T47D (cell line): ENCODE measurements at regions not wholly inside any gene's neighbourhood (a gene's known extent, or its start where the extent isn't known, plus 50 kb on each side); places are given as distances from the start of the nearest gene placed in this dataset.

Experiments
- DNase-seq, 2 experiments: peaks; one replicate each; pipeline versions ENCODE4 v3.0.0 to v3.0.0-alpha.2; 2011 to 2012; ENCODE audit warnings: low read depth in 1 of 2, low spot score in 1 of 2
- JUND ChIP-seq: IDR thresholded peaks from 2 replicates; pipeline ENCODE4 v1.6.1; 2012; ENCODE audit warnings: low read depth
- in situ Hi-C: cut with HindIII; loops from 2 replicates; pipeline ENCODE4 v1.10.0; 2016; ENCODE audit warnings: low sequenced_read_pairs, low pct_unique_long_range_greater_than_20kb

DNA sequence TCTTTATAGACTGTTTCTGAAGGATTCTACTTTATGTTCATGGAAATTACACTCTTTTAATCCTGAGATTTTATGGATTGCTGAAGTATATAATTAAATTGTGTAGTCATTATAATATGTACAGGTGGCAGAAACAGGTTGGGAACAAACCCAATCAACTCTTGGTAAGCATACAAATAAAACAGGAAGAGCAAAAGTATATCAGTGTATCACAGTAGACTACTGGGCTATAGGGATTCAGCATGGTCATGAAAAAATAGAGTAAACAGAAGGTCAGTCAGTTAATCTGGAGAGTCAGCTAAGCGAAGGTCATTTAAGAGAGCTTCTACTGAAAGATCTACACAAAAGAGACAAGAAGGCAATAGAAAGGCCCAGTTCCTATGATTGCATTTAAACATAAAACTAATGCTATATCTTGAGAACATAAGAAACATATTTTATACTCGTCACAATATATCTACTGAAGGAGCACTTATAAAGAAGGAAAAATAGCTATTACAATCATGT is 178.9 kb upstream of the ECI2 start:
- no peak for DNase-seq
- in situ Hi-C loops = no loop called here
- TF ChIP-seq JUND = no peak

DNA sequence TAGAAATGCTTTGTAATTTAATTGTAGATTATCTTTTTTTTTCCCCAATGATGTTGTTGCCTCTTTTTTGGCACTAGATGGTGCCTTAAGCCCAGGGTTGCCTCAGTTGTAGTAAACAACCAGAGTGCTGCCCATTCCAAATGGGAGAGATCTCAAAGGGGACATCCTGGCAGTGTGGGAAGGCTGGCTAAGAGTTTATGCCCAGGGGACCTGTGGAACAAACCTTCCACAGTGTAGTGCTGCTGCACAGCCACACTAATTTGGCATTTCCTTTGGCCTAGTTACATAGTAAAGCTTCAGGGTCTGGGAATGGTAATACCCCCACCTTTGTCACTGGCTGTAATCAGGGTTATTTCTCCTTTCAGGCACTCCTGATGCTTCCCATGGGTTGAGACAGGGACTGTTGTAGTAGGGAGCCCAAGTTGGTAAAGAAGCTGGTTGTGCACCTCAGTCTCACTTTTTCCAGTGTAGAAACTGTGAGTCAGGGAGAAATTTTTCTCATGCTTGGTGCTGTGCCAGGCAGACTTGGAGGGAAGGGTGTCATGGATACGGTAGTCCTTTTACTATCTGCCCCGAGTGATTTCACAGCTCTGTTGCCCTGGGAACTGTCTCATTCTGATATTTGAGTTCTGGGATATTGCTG is 177.8 kb upstream of the ECI2 start:
- TF ChIP-seq JUND = no peak
- in situ Hi-C loops = no loop called here
- DNase-seq = peak in 1 of 2 experiments; percentile 69

DNA sequence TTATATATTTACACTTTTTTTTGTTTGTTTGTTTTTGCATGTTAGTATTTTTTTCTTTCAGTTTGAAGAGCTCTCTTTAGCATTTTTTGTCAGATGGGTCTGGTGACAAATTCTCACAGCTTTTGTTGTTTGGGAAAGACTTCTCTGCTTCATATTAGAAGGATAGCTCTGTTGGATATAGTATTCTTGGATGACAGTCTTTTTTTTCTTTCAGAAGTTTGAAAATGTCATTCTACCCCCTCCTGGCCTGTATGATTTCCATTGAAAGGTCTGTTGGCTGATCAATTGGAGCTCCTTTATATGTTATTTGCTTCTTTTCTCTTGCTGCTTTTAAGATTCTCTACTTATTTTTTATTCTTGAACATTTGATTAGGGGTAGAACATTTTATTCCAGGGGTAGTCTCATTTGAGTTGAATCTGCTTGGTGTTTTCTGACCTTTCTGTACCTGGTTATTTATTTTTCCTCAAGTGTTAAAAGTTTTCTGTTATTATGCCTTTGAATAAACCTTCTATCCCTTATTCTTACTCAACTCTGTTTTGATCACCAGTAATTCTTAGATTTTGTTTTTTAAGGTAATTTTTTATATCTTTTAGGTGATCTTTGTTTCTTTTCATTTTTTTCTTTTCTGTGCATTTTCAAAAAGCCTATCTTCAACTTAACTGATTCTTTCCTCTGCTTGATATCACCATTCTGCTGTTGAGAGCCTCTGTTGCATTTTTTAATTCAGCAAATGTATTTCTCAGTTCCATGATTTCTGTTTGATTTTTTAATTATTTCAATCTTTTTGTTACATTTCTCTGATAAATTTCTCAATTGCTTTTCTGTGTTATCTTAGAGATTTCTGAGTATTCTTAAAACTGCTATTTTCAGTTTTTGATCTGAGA is 176.8 kb upstream of the ECI2 start:
- DNase-seq = no peak
- in situ Hi-C loops = no loop called here
- TF ChIP-seq JUND = no peak

GRCh38 chr6:4309540-4309939 is 174.2 kb upstream of the ECI2 start:
- no peak for DNase-seq
- in situ Hi-C loops = no loop called here
- no peak for TF ChIP-seq JUND

DNA sequence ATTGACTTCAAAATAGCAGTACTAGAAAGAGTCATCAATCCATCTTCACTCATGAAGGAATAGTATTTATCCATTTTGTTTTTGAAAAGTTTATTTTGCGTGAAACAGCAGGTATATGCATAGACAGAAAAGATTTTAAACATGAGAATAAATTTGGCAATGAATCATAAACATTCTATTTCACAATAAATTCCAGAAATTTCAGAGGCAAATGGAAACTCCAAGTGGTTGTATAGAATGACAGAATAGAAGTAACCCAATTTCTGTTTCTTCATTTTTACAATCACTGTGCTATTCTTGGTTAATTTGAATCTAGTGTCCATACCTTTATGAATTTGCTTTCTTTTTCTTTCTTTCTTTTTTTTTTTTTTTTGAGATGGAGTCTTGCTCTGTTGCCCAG is 173.0 kb upstream of the ECI2 start:
- in situ Hi-C loops = no loop called here
- DNase-seq = no peak
- no peak for TF ChIP-seq JUND

DNA sequence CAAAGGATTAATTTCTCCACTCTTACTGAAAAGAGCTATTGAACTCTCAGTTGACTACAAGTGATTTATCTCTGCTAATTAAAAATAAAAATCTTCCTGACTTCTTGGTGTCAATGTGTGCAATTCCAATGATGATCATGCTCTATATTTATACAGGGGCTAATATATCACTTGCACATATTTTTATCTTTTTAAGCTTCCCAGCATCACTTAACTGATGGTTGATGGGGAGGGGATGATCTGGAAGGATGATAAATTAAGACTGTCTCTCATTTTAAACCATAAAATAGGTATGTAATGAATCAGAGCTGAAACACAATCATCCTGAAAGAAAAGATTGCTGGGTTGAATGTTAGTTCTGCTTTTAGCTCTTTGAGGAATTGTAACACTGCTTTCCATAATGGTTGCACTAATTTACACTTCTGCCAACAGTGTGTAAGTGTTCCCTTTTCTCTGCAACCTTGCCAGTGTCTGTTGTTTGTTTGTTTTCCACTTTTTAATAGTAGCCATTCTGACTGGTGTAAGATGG is 169.6 kb upstream of the ECI2 start:
- in situ Hi-C loops = no loop called here
- DNase-seq = no peak
- no peak for TF ChIP-seq JUND

DNA sequence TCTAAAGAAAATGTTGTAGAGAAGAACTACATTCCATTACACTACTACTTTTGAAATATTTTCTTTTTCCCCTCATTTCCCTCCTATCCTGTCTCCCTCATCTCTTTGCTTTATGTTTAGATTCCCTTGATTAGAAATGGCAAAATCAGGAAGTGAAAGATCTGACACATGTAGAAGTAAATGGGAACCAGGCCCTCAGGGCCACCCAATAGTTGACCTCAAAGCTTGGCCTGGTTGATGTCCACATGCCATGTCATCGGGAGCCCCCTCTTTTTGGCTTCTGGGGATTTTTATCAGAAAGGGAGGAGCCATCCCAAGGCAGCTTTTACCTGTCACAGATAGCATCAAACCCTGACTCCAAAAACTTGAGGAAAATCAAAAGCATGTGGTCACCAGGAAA is 168.3 kb upstream of the ECI2 start:
- DNase-seq = no peak
- no peak for TF ChIP-seq JUND
- in situ Hi-C loops = no loop called here

- in situ Hi-C loops = no loop called here
These were observed 167.1 kb upstream of the ECI2 start for GRCh38 chr6:4302524-4302923.

GRCh38 chr6:4301871-4302270 is 166.5 kb upstream of the ECI2 start:
- in situ Hi-C loops = no loop called here
- TF ChIP-seq JUND = no peak
- no peak for DNase-seq

More at GRCh38 chr6:4302524-4302923, 167.1 kb upstream of the ECI2 start:
- TF ChIP-seq JUND = no peak
- no peak for DNase-seq

DNA sequence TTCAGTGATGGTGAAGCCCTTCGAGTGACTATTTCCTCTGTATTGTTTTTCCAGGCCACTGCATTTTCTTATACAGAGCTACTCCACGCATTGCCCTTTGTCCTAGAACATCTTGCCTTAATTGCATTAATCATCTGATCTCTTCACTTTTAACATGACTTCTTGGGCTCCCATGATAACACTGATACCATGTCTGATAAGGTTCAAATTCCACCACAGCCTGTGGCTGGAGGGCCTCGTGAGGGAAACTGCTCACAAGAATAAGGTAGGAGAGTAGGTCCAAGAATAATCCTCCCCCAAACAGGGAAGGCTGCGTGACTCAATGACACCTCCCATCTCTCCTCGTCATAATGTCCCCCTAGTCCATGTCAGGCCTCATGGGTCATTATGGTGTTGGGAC is 165.5 kb upstream of the ECI2 start:
- DNase-seq = no peak
- in situ Hi-C loops = no loop called here
- no peak for TF ChIP-seq JUND

DNA sequence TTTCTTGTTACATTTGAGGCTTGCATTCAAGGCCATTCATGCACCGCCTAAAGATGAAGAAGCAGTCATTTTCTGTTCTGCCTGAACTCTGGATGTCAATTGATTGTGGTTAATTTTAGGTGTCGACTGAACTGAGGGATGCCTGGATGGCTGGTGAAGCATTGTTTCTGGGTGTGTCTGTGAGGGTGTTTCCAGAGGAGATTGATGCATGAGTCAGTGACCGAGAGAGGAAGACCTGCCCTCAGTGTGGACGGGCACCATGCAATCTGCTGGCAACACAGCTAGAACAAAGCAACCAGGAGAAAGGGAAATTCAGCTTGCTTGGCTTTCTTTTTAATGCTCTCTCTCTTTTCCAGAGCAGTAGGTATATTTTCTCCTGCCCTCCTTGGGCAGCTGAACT is 164.1 kb upstream of the ECI2 start:
- in situ Hi-C loops = no loop called here
- no peak for TF ChIP-seq JUND
- DNase-seq = no peak

DNA sequence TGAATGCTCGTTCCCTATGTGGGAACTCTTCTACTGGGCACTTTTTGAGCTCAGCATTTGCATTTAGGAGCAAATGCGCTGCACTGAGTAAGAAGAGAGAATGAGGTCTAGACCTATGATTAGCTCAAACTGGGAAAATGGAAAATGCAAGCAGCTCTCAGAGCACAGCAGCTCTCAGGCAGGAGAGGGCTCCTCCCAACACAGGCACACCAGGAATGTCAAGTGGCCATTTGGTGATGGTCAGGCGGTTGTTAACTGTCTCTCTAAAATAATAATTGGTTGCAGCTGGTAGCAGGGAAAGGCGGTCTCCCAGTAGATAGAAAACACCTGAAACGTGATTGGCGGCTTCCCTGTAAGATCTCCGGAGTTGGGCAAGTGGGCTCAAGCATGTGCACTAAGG is 162.0 kb upstream of the ECI2 start:
- TF ChIP-seq JUND = no peak
- in situ Hi-C loops = no loop called here
- DNase-seq = no peak

DNA sequence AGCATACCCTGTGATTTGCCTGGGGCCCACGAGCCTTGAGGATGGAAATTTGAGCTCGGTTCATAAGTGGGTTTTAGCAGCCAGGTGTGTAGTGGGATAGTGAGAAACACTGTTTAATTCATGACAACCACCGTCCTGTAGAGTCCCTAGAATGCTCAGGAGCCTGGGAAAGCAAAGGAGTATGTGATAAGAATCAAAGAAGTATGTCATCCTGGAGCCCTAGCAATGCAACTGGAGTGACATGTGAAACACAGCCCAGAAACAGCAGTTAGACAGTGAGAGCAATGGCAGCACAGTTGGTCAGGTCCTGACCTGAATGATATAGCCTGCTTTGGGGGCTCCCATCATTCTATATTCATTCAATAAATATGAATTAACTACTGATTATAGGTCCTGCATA is 161.2 kb upstream of the ECI2 start:
- in situ Hi-C loops = no loop called here
- no peak for DNase-seq

GRCh38 chr6:4295783-4296155 is 160.4 kb upstream of the ECI2 start:
- in situ Hi-C loops = no loop called here
- no peak for DNase-seq

More for the DNA sequence above, 161.2 kb upstream of the ECI2 start:
- TF ChIP-seq JUND = no peak

More at GRCh38 chr6:4295783-4296155, 160.4 kb upstream of the ECI2 start:
- no peak for TF ChIP-seq JUND
